LNCAP (cell line): ENCODE measurements at regions not wholly inside any gene's neighbourhood (a gene's known extent, or its start where the extent isn't known, plus 50 kb on each side); places are given as distances from the start of the nearest gene placed in this dataset.

Source experiments
- TF ChIP-seq, protein P1 (sequence below): fragments of 450-650 bp; IDR thresholded peaks from 2 replicates; pipeline ENCODE4 v1.5.1; 2017; ENCODE audit warnings: mild to moderate bottlenecking

DNA sequence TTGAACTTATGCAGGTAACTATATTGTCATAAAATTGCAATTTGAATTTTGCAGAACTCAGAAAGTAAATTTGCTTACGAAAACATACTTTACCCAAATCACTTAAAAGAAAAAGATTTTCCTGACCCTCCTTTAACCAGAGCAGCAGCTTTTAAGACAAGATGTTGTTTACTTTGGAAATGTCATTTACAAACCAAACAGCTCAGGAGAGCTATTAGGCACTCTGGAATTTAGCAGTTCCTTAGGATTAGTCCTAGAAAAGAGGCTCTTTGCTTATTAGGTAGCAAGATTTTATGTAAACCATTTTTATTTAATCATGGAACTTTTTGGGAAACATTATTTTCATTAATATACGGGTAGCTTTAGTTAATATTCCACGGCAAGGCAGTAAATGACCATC, 765.7 kb upstream of the POU3F4 start:
- TF ChIP-seq, protein P1, sequence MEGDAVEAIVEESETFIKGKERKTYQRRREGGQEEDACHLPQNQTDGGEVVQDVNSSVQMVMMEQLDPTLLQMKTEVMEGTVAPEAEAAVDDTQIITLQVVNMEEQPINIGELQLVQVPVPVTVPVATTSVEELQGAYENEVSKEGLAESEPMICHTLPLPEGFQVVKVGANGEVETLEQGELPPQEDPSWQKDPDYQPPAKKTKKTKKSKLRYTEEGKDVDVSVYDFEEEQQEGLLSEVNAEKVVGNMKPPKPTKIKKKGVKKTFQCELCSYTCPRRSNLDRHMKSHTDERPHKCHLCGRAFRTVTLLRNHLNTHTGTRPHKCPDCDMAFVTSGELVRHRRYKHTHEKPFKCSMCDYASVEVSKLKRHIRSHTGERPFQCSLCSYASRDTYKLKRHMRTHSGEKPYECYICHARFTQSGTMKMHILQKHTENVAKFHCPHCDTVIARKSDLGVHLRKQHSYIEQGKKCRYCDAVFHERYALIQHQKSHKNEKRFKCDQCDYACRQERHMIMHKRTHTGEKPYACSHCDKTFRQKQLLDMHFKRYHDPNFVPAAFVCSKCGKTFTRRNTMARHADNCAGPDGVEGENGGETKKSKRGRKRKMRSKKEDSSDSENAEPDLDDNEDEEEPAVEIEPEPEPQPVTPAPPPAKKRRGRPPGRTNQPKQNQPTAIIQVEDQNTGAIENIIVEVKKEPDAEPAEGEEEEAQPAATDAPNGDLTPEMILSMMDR, result no peak

DNA sequence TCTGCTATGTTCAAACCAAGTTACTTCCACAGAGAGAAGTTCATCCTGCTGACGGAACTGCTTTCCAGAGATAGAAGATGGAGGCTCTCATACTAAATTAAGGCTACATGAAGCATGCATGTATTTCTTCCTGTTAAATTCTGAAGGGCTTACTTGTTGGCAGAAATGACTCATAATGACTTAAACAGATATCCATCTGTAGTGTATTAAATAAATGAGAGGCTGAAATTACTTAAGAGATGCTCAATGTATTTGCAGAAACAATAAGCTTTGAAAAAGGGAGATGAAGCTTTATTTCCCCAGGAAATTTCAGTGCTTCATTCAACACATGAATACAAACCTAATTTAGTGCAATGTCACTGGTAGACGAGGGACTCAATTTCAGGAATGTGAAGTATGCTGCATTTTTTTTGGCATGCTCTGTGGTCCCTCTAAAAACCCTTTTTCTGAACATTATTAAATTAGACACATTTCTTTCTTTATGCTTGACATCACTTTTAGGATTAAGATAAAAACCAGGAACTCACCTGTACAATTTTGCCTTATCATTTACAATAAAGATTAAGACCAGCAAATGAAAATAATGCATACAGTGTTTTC, 759.1 kb upstream of the POU3F4 start:
- TF ChIP-seq, protein P1, result no peak

DNA sequence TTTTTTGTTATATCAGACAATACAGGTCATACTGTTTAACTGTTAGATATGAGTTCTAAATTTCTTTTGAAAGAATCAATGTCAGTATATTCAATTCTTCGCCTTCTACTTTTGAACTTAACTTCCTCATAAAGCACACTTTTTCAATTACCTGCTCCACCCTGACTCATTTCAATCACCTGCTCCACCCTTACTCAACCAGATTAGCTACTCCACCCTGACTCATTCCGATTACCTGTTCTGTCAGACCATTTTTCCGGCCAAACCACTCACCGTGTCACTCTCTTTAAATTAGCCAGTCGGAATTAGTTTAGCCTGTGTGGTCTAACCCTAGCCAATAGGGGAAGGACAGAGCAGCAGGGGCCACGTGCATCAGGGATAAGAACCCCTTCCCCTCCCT, 751.8 kb upstream of the POU3F4 start:
- TF ChIP-seq, protein P1, result no peak

DNA sequence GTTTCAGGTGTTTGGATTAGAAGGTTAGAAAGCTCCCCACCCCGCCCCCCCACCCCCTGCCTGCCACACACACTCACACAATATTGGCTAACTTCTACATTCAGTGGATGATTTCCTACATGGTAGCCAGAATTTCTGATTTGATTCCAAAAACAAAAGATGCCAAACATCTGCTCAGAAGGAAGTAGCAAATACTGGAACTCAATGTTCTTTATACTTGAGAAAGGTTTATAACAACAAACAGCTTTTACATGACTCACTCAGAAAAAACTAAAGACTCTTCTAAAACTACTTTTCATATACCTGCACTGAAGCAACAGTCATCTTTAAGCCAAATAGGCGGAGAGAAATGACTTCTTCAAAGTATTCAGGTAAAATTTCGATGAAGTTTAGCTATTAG, 750.5 kb upstream of the POU3F4 start:
- TF ChIP-seq, protein P1, result no peak

DNA sequence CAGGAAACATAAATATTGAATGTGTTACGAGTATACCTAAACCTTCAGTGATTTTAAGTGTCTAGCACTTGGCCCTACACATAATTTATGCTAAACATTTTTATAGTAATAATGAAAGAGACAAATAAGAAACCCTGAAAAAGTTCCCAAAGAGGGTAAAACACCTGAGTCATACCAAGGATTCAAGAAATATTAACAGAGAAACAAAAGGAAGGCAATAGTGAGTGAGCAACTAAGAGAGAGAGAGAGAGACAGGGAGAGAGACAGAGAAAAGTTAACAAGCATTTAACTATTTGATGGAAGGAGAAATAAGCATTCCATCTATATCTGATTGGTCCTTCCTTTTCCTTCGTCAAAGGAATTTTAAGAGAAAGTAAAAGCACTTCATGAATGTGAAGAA, 743.6 kb upstream of the POU3F4 start:
- TF ChIP-seq, protein P1, result no peak

DNA sequence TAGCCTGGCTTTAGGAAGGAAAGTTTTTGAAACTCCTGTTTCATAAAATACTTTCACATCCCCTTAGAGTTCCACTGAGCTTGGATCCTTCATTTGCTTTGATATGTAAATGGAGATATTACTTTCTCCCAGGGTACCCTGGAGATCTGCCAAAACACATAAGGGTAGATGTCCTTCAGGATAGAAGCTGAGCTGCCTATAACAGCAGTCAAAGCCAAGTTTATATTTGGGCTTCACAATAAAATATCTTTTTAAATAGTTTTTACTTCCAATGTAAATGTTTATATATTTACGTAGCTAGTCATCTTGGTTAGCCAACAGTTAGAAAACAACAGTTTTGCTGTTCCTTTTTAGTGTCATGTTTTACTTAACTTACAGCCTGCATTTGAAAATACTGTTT, 742.3 kb upstream of the POU3F4 start:
- TF ChIP-seq, protein P1, result no peak

DNA sequence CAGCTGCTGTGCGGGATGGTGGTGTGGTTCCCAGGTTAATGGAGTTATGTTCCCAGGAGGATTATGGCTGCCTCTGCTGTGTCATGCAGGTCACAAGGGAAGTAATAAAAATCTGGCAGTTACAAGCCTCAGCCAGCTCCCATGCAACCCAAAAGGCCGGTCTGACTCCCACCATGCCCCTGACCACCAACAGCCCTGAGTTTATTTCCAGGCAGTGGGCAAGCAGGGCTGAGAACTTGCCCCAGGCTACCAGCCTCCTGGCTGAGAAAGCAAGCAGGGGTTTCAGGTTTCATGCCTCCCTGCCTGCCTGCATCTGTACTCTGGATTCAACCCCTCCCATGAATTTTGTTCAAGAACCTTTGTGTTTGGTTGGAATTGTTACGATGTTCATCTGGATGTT, 732.7 kb upstream of the POU3F4 start:
- TF ChIP-seq, protein P1, result no peak

DNA sequence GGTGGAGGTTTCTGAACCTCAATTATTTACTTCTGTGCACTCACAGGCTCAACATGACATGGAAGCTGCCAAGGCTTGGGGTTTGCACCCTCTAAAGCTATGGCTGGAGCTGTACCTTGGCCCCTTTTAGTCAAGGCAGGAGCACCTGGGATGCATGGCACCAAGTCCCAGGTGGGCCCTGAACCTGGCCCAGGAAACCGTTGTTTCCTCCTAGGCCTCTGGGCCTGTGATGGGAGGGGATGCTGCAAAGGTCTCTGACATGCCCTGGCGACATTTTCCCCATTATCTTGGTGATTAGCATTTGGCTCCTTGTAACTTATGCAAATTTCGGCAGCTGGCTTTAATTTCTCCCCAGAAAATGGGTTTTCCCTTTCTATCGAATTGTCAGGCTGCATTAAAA, 726.1 kb upstream of the POU3F4 start:
- TF ChIP-seq, protein P1, result no peak
